Uterus (tissue), 2 donors: ENCODE measurements at regions not wholly inside any gene's neighbourhood (a gene's known extent, or its start where the extent isn't known, plus 50 kb on each side); places are given as distances from the start of the nearest gene placed in this dataset.

Experiments used
- POLR2A ChIP-seq, 2 donors: fragments of 450-650 bp; IDR thresholded peaks; one replicate each; pipeline ENCODE4 v1.6.1; 2016; ENCODE audit warnings: antibody characterized with exemption in 2 of 2, mild to moderate bottlenecking in 1 of 2, moderate library complexity in 1 of 2
- TF ChIP-seq, protein P1 (sequence below), 4 experiments: fragments of 200-600 bp in 2 of 4; fragments of 450-650 bp in 2 of 4; sonication (generic) in 2 of 4; IDR thresholded peaks; one replicate each; pipeline ENCODE4 v1.5.1; 2016 to 2019; ENCODE audit warnings: antibody characterized with exemption in 4 of 4, mild to moderate bottlenecking in 2 of 4, moderate library complexity in 1 of 4

DNA sequence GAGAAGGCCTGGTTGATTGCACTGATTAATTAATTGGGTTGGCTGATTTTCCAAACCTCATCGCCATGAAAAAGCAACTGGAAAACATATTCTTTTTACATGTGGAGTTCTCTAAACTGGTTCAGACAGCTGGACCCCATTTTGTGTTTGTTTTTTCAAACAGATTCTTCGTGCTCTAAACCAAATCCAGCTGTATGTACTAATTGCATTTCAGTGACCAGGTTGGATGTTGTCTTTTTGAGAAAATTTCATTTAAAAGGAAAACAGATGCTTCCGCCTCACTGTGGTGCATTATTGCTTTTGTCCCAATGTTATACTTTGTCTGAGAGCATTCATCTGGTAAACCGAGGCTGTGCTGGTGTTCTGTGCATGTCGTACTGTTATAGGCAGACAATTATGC is 67.8 kb upstream of the LNX1 start:
- TF ChIP-seq POLR2A (IDR thresholded peaks at IDR 0.05) = no peak
- TF ChIP-seq, protein P1, sequence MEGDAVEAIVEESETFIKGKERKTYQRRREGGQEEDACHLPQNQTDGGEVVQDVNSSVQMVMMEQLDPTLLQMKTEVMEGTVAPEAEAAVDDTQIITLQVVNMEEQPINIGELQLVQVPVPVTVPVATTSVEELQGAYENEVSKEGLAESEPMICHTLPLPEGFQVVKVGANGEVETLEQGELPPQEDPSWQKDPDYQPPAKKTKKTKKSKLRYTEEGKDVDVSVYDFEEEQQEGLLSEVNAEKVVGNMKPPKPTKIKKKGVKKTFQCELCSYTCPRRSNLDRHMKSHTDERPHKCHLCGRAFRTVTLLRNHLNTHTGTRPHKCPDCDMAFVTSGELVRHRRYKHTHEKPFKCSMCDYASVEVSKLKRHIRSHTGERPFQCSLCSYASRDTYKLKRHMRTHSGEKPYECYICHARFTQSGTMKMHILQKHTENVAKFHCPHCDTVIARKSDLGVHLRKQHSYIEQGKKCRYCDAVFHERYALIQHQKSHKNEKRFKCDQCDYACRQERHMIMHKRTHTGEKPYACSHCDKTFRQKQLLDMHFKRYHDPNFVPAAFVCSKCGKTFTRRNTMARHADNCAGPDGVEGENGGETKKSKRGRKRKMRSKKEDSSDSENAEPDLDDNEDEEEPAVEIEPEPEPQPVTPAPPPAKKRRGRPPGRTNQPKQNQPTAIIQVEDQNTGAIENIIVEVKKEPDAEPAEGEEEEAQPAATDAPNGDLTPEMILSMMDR (IDR thresholded peaks at IDR 0.05) = no peak
